Calu3 (cell line): ENCODE measurements at regions not wholly inside any gene's neighbourhood (a gene's known extent, or its start where the extent isn't known, plus 50 kb on each side); places are given as distances from the start of the nearest gene placed in this dataset.

Experiments
- BruUV-seq: library from RNA; stranded (reverse); fragments of 400-500 nt; replicated peaks from 2 replicates; lab custom pipeline; 2021; lab: Mats Ljungman, UMichigan
- CTCF ChIA-PET: fragments of 300-600 bp; sonication (Branson Sonifier 250); formaldehyde crosslinking; loops from one replicate; lab custom pipeline; 2022; ENCODE audit warnings: antibody characterized with exemption; lab: Charles Lee
- DNase-seq: peaks from one replicate; pipeline ENCODE4 v3.0.0; 2022
- H3K27ac Mint-ChIP-seq: one replicate; pipeline ENCODE4 v1.8.0; 2022; ENCODE audit warnings: mixed read lengths; ENCODE audit not compliant: unreplicated experiment
- H3K27me3 Mint-ChIP-seq: one replicate; pipeline ENCODE4 v1.8.0; 2022; ENCODE audit warnings: mixed read lengths; ENCODE audit not compliant: unreplicated experiment
- H3K36me3 Mint-ChIP-seq: one replicate; pipeline ENCODE4 v1.8.0; 2022; ENCODE audit warnings: mild to moderate bottlenecking, moderate library complexity, mixed read lengths; ENCODE audit not compliant: insufficient read depth, unreplicated experiment
- H3K4me1 Mint-ChIP-seq: one replicate; pipeline ENCODE4 v1.8.0; 2022; ENCODE audit warnings: mild to moderate bottlenecking, low read depth, mixed read lengths; ENCODE audit not compliant: unreplicated experiment
- H3K4me3 Mint-ChIP-seq: one replicate; pipeline ENCODE4 v1.8.0; 2022; ENCODE audit warnings: mild to moderate bottlenecking, low read depth, moderate library complexity, mixed read lengths; ENCODE audit not compliant: unreplicated experiment
- H3K9me3 Mint-ChIP-seq: one replicate; pipeline ENCODE4 v1.8.0; 2022; ENCODE audit warnings: low read depth, mixed read lengths; ENCODE audit not compliant: unreplicated experiment
- intact Hi-C: fragments of 100-400 bp; cut with micrococcal nuclease; formaldehyde crosslinking; loops from one replicate; pipeline ENCODE4 v1.10.0; 2022; ENCODE audit not compliant: unreplicated experiment
- TF ChIP-seq, protein P1 (sequence below): fragments of 200-600 bp; IDR thresholded peaks from one replicate; pipeline ENCODE4 v1.8.0; 2022; ENCODE audit warnings: antibody characterized with exemption; ENCODE audit not compliant: unreplicated experiment

DNA sequence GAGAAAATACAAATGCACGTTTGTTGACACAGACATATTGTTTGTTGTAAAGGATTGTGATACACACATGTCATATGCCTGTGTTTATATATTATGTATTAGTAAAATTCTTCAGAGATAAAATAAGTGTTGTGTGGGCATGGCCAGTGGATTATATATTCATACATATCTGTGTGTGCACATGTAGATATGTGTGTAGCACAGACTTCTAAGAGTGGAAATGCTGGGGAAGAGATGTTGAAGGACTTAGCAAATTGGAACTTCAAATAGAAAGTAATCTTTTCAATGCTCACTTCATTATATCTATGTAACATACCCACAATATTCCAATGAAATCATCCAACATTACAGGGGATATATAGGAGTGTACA lies 413.2 kb downstream of the LMO7 start:
- BruUV-seq = no TSS peak
- no peak overlapping the region for H3K27ac Mint-ChIP-seq
- no peaks in the 10 kb centered on the region for H3K36me3 Mint-ChIP-seq
- H3K4me3 Mint-ChIP-seq = no peak overlapping the region
- H3K4me1 Mint-ChIP-seq = no peaks in the 10 kb centered on the region
- H3K27me3 Mint-ChIP-seq = no peaks in the 10 kb centered on the region
- TF ChIP-seq, protein P1, sequence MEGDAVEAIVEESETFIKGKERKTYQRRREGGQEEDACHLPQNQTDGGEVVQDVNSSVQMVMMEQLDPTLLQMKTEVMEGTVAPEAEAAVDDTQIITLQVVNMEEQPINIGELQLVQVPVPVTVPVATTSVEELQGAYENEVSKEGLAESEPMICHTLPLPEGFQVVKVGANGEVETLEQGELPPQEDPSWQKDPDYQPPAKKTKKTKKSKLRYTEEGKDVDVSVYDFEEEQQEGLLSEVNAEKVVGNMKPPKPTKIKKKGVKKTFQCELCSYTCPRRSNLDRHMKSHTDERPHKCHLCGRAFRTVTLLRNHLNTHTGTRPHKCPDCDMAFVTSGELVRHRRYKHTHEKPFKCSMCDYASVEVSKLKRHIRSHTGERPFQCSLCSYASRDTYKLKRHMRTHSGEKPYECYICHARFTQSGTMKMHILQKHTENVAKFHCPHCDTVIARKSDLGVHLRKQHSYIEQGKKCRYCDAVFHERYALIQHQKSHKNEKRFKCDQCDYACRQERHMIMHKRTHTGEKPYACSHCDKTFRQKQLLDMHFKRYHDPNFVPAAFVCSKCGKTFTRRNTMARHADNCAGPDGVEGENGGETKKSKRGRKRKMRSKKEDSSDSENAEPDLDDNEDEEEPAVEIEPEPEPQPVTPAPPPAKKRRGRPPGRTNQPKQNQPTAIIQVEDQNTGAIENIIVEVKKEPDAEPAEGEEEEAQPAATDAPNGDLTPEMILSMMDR = no peak
- CTCF ChIA-PET = no interaction called here
- intact Hi-C loops = no loop called here
- H3K9me3 Mint-ChIP-seq = no peaks in the 10 kb centered on the region
- DNase-seq = no peak

DNA sequence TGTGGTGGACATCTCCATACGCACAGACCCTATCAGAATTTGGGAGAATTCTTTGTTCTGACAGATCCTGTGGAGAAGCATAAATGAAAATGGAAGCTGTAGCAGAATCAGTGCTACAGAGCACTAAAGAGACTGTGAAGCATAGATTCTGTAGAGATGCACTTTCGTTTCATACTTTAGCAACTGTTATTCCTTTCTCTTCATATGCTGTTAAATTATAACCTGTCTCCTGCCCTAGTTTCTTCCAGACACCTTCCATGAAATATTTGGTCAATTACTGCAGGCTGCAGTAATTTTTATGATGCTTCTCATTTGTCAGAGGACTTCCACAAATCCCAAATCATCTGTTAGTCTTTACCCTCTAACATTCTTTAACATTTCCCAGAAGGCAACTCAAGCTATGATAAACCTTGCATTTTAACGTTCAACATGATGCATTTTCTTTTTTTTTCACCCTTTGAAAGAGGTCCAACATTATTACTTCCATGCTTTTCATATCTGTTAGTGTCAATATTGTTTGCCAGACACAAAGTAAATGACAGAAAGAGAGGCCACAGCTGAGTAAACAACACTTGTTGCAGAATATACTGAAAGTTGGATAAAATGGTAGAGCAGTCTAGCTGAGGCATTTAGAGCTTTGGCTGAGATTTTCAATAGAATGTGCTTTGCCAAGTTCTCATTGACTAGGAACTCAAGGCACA lies 412.7 kb downstream of the LMO7 start:
- Mint-ChIP-seq H3K9me3 (no peaks in the 10 kb centered on the region), H3K27ac (no peak overlapping the region), H3K27me3 (no peaks in the 10 kb centered on the region), H3K4me3 (no peak overlapping the region), H3K36me3 (no peaks in the 10 kb centered on the region), H3K4me1 (no peaks in the 10 kb centered on the region)
- CTCF ChIA-PET = interaction anchor here (0.6 kb wide), 1 partner anchor 42 kb away, joined by 3 read pairs; no protein-coding TSS in a partner anchor
- DNase-seq = no peak
- TF ChIP-seq, protein P1 = no peak
- BruUV-seq = no TSS peak
- intact Hi-C loops = no loop called here

DNA sequence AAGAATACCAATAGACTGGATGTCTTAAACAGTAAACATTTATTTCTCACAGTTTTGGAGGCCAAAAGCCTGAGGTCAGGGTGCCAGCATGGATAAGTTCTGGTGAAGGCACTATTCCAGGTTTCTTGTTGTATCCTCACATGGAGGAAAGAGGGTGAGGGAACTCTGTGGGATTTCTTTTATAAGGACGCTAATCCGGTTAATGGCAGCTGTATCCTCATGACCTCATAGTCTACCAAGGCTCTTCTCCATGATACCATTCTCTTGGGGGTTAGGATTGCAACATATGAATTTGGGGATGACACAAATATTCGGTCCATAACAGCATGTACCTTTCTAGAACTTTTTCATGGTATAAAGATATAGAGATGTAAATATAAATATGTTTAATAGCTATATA lies 412.0 kb downstream of the LMO7 start:
- no TSS peak for BruUV-seq
- DNase-seq = no peak
- Mint-ChIP-seq H3K27ac (no peak overlapping the region), H3K4me1 (no peaks in the 10 kb centered on the region), H3K36me3 (no peaks in the 10 kb centered on the region), H3K4me3 (no peak overlapping the region), H3K27me3 (no peaks in the 10 kb centered on the region), H3K9me3 (no peaks in the 10 kb centered on the region)
- TF ChIP-seq, protein P1 = no peak
- CTCF ChIA-PET = interaction anchor here (0.6 kb wide), 1 partner anchor 41 kb away, joined by 3 read pairs; no protein-coding TSS in a partner anchor
- intact Hi-C loops = no loop called here

DNA sequence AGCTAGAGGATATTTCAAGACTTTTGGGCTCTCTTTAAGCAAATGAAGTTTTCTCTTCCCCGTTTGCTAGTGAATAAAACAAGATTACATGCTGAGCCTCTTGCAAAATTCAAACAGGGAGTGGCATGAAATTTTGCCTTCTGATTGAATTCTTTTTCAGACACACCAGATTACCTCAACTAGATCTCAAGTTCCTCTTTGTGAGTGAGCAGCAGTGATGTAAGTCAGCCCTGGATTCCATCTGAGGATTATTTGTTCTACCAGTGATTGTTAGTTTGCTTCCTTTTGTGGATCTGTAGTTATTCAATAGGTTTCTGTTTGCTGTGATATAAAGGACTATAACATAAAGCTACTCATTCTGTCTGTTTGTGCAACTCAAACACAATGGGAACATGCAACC lies 407.7 kb downstream of the LMO7 start:
- no peak overlapping the region for H3K27ac Mint-ChIP-seq
- no peaks in the 10 kb centered on the region for H3K36me3 Mint-ChIP-seq
- CTCF ChIA-PET = no interaction called here
- BruUV-seq = no TSS peak
- DNase-seq = no peak
- no peaks in the 10 kb centered on the region for H3K9me3 Mint-ChIP-seq
- H3K4me3 Mint-ChIP-seq = no peak overlapping the region
- intact Hi-C loops = no loop called here
- H3K27me3 Mint-ChIP-seq = no peaks in the 10 kb centered on the region
- TF ChIP-seq, protein P1 = no peak
- H3K4me1 Mint-ChIP-seq = no peaks in the 10 kb centered on the region
